CD4-positive, alpha-beta T cell (primary cell): ENCODE measurements at regions not wholly inside any gene's neighbourhood (a gene's known extent, or its start where the extent isn't known, plus 50 kb on each side); places are given as distances from the start of the nearest gene placed in this dataset.

ENCODE experiments used
- ATAC-seq: fragments of 200-7000 bp; cut with Tn5 transposase; one replicate; pipeline ENCODE4 v1.10.0; 2022; ENCODE audit warnings: mild to moderate bottlenecking; ENCODE audit not compliant: poor library complexity
- CTCF ChIA-PET: fragments of 350-600 bp; sonication (Branson Sonifier 250); formaldehyde crosslinking; loops from one replicate; lab custom pipeline; 2021; ENCODE audit warnings: antibody characterized with exemption, inconsistent platforms; lab: Charles Lee
- POLR2A ChIA-PET: fragments of 350-600 bp; sonication (Branson Sonifier 250); formaldehyde crosslinking; loops from one replicate; lab custom pipeline; 2021; ENCODE audit warnings: antibody characterized with exemption, inconsistent platforms; lab: Charles Lee
- DNase-seq, 14 experiments: peaks; one replicate each; pipeline ENCODE4 v3.0.0-alpha.2; 2013 to 2020; ENCODE audit warnings: mixed read lengths in 2 of 14
- H3K27ac ChIP-seq, 2 donors: one replicate each; pipeline versions ENCODE4 v1.5.1 to v1.7.0; 2013; ENCODE audit warnings: low read length in 2 of 2, low read depth in 1 of 2, mild to moderate bottlenecking in 1 of 2
- H3K27me3 ChIP-seq, 2 experiments: 1 replicate in 1 of 2; 2 replicates in 1 of 2; pipeline versions ENCODE4 v1.6.1 to v1.7.0; 2013; ENCODE audit warnings: low read length in 2 of 2, control low read depth in 1 of 2, mild to moderate bottlenecking in 1 of 2, moderate library complexity in 1 of 2; ENCODE audit not compliant: insufficient read depth in 2 of 2, control insufficient read depth in 1 of 2
- H3K36me3 ChIP-seq: one replicate; pipeline ENCODE4 v1.6.1; 2013; ENCODE audit warnings: low read length, control low read depth; ENCODE audit not compliant: insufficient read depth
- H3K4me1 ChIP-seq: one replicate; pipeline ENCODE4 v1.6.1; 2013; ENCODE audit warnings: low read length, control low read depth; ENCODE audit not compliant: insufficient read depth
- H3K4me3 ChIP-seq: one replicate; pipeline ENCODE4 v1.5.1; 2013; ENCODE audit warnings: mild to moderate bottlenecking, low read length, moderate library complexity
- H3K9me3 ChIP-seq, 2 experiments: 1 replicate in 1 of 2; 2 replicates in 1 of 2; pipeline versions ENCODE4 v1.6.1 to v1.7.0; 2013; ENCODE audit warnings: low read length in 2 of 2, mild to moderate bottlenecking in 2 of 2, control low read depth in 1 of 2, moderate library complexity in 1 of 2; ENCODE audit not compliant: control insufficient read depth in 1 of 2, insufficient read depth in 1 of 2
- H3K27ac Mint-ChIP-seq: one replicate; pipeline ENCODE4 v1.8.0; 2020; ENCODE audit warnings: mixed read lengths
- H3K27me3 Mint-ChIP-seq: one replicate; pipeline ENCODE4 v1.8.0; 2021; ENCODE audit warnings: mixed read lengths
- H3K36me3 Mint-ChIP-seq: one replicate; pipeline ENCODE4 v1.8.0; 2021; ENCODE audit warnings: low read depth, mixed read lengths
- H3K4me1 Mint-ChIP-seq: one replicate; pipeline ENCODE4 v1.8.0; 2021; ENCODE audit warnings: low read depth, mixed read lengths
- H3K4me3 Mint-ChIP-seq: one replicate; pipeline ENCODE4 v1.8.0; 2020; ENCODE audit warnings: mild to moderate bottlenecking, mixed read lengths
- H3K9me3 Mint-ChIP-seq: one replicate; pipeline ENCODE4 v1.8.0; 2020; ENCODE audit warnings: mixed read lengths
- CTCF ChIP-seq: fragments of 200-600 bp; IDR thresholded peaks from one replicate; pipeline ENCODE4 v1.8.0; 2022; ENCODE audit warnings: antibody characterized with exemption, mild to moderate bottlenecking
- intact Hi-C, 2 experiments: fragments of 100-400 bp; cut with DNase I in 1 of 2; cut with micrococcal nuclease in 1 of 2; formaldehyde crosslinking; loops; one replicate each; pipeline versions ENCODE4 v1.15.1 to v1.9.0; 2023 to 2025; cut with DNase I, micrococcal nuclease

- CTCF ChIA-PET, result no interaction called here
- peaks cover 0 to 5% of the 10 kb centered on the region in 2 experiments for H3K27me3 ChIP-seq
- Mint-ChIP-seq H3K36me3 (no peaks in the 10 kb centered on the region), H3K27ac (no peak overlapping the region), H3K4me1 (no peaks in the 10 kb centered on the region), H3K9me3 (no peaks in the 10 kb centered on the region), H3K4me3 (no peak overlapping the region), H3K27me3 (peaks cover 22% of the 10 kb centered on the region)
- H3K4me3 ChIP-seq, result no peak overlapping the region
- H3K4me1 ChIP-seq, result no peaks in the 10 kb centered on the region
- DNase-seq, result no peak
- intact Hi-C loops, result no loop called here
- no peak for TF ChIP-seq CTCF
- H3K27ac ChIP-seq, result no peak overlapping the region
- ATAC-seq, result no peak
- no peaks in the 10 kb centered on the region for H3K36me3 ChIP-seq
- POLR2A ChIA-PET, result no interaction called here
- no peaks in the 10 kb centered on the region for H3K9me3 ChIP-seq
Measured at GRCh38 chr15:77762747-77763355, 130.1 kb upstream of the LINGO1 start.

- TF ChIP-seq CTCF, result no peak
- H3K4me3 ChIP-seq, result no peak overlapping the region
- H3K4me1 Mint-ChIP-seq, result no peaks in the 10 kb centered on the region
- ATAC-seq (no peak), DNase-seq (no peak)
- H3K4me3 Mint-ChIP-seq, result no peak overlapping the region
- H3K27ac ChIP-seq, result no peak overlapping the region
- intact Hi-C loops, result no loop called here
- H3K36me3 Mint-ChIP-seq, result no peaks in the 10 kb centered on the region
- H3K9me3 Mint-ChIP-seq, result no peaks in the 10 kb centered on the region
- H3K27me3 ChIP-seq, result peaks cover 0 to 7% of the 10 kb centered on the region in 2 experiments
- no peaks in the 10 kb centered on the region for H3K4me1 ChIP-seq
- H3K36me3 ChIP-seq, result no peaks in the 10 kb centered on the region
- CTCF ChIA-PET, result no interaction called here
- POLR2A ChIA-PET, result no interaction called here
- peaks cover 18% of the 10 kb centered on the region for H3K27me3 Mint-ChIP-seq
- H3K27ac Mint-ChIP-seq, result no peak overlapping the region
- H3K9me3 ChIP-seq, result peaks cover 0 to 4% of the 10 kb centered on the region in 2 experiments
Measured at GRCh38 chr15:77759896-77760592, 127.3 kb upstream of the LINGO1 start.

- H3K36me3 Mint-ChIP-seq, result no peaks in the 10 kb centered on the region
- Histone ChIP-seq H3K9me3 (peaks cover 0 to 8% of the 10 kb centered on the region in 2 experiments), H3K4me3 (no peak overlapping the region), H3K36me3 (no peaks in the 10 kb centered on the region), H3K4me1 (no peaks in the 10 kb centered on the region), H3K27ac (no peak overlapping the region), H3K27me3 (peaks cover 0 to 2% of the 10 kb centered on the region in 2 experiments)
- H3K9me3 Mint-ChIP-seq, result no peaks in the 10 kb centered on the region
- intact Hi-C loops, result no loop called here
- ChIA-PET POLR2A (no interaction called here), CTCF (no interaction called here)
- H3K27me3 Mint-ChIP-seq, result peaks cover 13% of the 10 kb centered on the region
- H3K4me3 Mint-ChIP-seq, result no peak overlapping the region
- no peak for TF ChIP-seq CTCF
- no peaks in the 10 kb centered on the region for H3K4me1 Mint-ChIP-seq
- no peak for DNase-seq
- no peak overlapping the region for H3K27ac Mint-ChIP-seq
- ATAC-seq, result no peak
Measured at GRCh38 chr15:77753939-77754338, 121.2 kb upstream of the LINGO1 start.
